ENCODE measurements at regions not wholly inside any gene's neighbourhood (a gene's known extent, or its start where the extent isn't known, plus 50 kb on each side); places are given as distances from the start of the nearest gene placed in this dataset.

DNA sequence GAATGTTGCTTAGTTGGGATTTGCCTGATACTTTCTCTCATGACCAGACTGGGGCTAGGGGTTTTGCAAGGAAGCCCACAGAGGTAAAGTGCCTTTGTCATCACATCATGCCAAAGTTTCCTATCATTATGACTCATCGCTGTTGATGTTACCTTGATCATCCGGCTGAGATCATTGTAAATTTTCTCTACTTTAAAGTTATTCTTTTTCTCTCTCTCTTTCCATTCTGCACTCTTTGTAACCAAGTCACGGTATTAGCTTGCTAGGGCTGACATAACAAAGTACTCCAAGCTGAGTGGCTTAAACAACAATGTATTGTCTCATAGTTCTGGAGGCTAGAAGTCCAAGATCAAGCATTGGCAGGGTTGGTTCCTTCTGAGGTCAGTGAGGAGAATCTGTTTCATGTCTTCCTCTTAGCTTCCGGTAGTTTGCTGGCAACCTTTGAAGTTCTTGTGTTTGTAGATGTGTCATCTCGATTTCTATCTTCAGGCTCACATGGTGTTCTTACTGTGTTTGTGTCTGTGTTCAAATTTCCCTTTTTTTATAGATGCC, 113.0 kb downstream of the DTHD1 start:
- DNase-seq (ENCODE audit: low read depth): no peak

DNA sequence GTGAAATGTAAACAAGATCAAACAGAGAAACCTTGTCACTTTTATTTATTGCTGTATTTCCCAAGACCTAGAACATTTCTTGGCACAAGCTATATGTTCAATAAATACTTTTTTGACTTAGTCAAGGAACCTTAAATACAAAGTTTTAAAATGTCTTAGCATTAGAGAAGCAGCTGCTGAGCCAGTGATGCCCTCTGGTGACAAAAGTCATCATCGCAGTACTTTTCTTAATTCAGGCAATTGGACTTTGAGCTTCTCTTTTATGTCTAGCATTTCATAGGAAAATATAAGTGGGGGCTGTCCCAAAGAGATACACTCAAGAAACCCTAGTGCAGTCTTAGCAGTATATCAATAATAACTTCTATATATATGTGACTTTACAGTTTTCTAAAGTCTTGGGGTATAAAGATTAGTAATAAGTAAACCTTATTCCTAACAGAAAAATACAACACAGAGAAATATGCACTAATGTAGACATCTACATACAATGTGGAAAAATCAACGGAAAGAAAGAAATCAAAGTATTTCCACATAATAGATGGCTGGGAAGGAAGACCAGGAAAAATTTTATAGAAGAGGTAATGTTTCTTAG, 118.4 kb downstream of the DTHD1 start:
- DNase-seq (ENCODE audit: low read depth): no peak

DNA sequence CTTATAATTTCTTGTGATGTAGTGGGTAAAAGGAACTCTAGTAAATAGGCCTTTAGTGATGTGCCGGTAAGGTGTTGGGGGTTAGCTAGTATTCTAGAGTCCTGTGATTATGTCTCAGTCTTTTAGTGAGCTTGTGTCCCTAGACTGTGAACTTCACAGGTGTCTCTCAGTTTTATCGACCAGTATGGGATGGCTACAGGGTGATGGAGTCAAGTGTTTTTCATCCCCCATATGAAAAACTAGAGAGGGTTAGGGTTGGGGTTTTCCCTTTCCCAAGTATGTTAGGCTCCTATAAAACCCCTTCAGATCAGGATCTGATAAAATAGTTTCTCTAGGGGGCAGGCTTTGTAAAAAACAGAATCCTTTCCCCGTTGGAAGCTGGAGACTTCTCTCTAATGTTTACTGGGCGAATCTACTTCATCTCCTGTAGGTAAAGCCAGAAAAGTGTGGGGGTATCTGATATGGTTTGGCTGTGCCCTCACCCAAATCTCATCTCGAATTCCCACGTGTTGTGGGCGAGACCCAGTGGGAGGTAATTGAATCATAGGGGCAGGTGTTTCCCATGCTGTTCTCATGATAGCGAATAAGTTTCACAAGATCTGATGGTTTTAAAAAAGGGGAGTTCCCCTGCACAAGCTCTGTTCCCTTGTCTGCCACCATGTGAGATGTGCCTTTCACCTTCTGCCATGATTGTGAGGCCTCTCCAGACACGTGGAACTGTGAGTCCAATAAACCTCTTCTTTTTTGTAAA, 120.8 kb downstream of the DTHD1 start:
- DNase-seq (ENCODE audit: low read depth): no peak

DNA sequence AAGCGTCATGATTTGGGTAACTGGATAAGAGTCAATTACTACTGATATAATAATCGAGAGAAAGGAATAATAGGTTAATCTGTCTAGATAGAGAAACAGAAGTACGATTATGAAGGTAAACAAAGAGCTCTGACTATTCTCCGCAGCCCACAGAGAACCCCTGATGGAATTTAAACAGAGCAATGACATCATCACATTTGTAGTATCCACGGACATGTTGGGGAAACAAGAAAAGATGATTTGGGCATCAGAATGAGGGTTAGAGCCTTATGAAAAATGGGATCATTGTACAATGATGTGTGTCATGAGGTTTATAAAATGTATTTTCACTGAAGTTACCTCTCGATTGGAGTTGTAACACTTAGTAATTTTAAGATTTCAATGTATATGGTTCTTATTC, 129.9 kb downstream of the DTHD1 start:
- DNase-seq (ENCODE audit: low read depth): no peak

DNA sequence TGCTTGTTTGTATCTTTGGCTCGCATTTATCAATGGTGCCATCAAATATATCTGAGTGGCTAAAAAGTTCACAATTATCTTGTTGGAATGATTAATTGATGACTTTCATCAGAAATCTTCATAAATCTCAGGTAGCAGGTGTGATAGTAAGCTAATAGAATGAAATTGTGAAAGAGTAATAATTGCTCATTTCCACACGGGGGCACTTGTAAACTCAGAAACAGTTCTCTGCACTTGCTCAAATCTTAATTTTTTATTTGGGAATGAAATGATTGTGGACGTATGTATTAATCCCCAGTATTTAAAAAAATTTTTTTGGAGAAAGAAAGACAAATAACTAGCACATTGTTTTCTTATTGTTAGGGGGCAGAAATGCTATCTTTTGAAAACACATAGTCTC, 132.8 kb downstream of the DTHD1 start:
- DNase-seq (ENCODE audit: low read depth): no peak

DNA sequence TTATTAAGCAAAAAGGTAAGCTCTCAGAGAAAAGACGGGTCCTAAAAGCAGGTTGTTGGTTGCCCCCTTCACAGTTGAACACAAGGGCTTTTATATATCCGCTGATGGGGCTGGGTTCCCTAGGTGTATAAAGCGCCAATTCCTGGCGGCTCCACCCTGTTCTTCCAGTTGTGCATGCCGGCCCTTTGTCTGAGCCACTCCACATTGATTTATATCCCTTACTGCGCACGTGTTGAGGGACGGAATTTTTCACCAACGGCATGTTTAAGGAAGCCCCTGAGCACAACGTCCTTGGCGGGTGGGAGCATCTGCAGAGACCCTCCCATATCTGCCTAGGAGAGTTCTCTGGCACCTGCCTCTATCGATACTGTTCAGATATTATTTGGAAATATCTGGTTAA, 135.7 kb downstream of the DTHD1 start:
- no peak for DNase-seq (ENCODE audit: low read depth)

DNA sequence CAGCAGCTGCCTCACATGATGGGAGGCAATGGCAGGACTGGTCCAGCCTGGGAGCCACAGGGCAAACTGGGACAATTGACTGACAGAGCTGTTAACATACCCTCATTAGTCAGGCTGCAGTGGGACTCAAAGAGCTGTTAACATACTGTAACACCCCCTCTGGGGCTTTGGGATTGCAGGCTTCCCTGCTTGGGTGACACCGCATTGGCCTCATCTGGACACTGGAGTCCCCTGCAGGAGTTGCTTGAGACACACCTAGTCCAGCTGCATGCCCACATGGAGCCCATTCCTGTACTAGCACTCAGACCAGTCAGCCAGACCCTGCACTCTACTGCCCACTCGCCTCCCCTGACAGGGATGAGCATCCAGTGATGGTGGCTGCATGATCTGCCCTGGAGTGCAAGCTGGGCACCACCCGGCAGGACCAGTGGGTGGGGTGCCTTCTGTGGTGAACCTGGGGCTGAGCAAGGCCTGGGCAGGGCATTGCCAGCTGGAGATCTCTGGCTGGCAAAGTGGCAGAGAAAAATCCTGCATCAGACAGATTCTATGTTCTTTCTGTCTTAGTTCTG, 138.8 kb downstream of the DTHD1 start:
- no peak for DNase-seq (ENCODE audit: low read depth)

DNA sequence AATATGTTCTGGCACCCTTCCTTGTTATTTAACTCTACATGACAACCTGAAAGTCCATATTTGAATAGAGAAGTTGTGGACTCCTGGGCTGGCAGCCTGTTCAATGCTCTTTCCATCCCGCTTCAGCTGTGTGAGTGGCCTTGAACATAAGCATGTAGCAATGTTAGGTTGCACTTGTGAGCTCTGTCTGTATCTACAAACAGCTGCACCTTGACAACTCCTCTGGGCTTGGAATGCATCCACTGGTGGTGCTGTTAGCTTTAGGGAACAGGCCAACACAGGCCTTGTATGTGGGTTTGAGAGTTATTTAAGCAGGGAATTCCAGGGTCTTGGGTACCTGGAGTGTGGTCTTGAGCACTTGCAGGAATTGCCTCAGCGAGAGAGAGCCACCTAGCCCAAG, 141.2 kb downstream of the DTHD1 start:
- no peak for DNase-seq (ENCODE audit: low read depth)

DNA sequence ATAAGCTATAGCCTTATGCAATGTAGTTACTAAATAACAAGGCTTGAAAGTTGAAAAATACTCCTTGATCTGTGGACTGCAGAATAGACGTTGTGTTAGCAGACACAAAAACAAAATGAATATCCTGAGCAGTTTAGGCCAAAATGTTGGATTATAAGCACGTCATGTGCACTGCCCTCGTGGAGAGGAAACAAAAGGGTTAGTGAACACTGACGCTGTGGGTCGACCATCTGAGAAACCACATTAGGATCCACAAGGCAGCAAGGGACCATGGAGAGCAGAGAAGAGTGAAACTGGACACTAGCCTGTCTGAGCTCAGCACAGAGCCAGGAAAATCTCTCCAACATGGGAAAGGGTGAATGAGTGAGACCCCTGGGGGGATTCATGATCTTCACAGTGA, 145.3 kb downstream of the DTHD1 start:
- no peak for DNase-seq (ENCODE audit: low read depth)

DNA sequence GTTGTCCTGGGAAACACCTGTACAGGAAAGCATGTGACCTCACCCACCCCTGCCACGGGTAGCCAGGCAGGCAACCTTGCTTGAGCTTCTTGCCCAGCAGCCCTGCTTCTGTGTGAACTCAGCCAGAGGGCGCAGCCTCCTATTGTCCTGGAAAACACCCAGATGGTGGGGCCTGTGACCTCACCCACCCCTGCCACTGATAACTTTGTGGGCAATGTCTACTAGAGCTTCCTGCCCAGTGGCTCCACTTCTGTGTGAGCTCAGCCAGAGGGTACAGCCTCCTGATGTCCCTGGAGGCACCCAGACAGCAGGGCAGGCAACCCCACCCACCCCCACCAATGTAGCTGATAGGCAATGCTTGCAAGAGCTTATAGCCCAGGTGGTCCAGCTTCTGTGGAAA, 146.3 kb downstream of the DTHD1 start:
- no peak for DNase-seq (ENCODE audit: low read depth)

DNA sequence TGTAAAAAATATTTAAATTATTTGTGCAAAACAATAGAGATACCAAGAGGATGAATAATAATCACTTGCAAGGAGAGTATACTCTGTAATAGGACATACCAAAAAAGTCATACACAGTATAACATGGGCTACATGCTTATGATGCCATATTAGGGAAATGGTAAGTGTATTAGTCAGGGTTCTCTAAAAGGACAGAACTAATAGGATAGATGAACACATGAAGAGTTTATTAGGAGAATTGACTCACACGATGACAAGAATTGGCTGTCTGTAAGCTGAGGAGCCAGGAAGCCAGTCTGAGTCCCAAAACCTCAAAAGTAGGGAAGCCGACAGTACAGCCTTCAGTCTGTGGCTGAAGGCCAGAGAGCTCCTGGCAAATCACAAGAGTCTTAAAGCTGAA, 151.2 kb downstream of the DTHD1 start:
- no peak for DNase-seq (ENCODE audit: low read depth)

DNA sequence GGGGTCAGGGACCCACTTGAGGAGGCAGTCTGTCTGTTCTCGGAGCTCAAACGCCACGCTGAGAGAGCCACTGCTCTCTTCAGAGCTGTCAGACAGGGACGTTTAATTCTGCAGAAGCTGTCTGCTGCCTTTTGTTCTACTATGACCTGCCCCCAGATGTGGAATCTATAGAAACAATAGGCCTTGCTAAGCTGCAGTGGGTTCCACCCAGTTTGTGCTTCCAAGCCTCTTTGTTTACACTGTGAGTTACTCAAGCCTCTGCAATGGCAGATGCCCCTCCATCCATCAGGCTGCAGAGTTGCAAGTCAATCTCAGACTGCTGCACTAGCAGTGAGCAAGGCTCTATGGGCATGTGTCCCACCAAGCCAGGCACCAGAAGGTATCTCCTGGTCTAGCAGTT, 158.1 kb downstream of the DTHD1 start:
- DNase-seq (ENCODE audit: low read depth): no peak

DNA sequence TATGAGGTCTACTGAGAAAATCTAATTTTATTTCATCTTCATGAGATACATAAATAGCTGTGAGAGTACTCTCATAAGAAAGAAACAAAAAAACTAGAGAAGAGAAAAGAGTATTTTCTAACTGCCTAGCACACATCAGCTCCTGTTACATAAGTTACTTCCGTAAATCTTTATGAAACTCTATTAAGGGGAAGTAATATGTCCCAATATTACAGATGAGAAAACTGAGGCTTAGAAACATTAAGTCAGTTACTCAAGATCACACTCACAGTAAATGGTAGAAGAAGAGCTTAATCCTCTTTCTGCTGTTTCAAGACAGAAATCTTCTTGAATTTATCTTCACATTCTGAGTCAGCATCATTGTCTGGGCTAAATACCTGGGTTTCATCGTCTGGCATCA, 164.1 kb downstream of the DTHD1 start:
- no peak for DNase-seq (ENCODE audit: low read depth)

DNA sequence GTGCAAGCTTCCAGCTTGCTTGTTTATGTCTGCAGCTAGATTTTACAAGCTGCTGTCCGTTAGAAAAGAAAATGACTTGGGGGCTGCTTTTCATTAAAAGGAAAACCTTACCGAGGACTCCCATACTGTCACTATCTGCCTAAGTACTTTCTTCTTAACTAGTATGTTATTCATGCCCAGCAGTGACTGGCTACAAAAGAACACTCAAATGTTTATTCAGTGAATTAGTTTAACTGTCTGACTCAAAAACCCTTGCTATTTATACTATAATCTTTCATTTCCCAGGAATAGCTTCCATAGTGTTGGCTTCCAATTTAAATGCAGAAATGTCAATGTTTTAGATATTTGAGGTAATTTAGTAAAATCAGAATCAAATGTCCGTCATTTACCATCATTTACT, 164.9 kb downstream of the DTHD1 start:
- no peak for DNase-seq (ENCODE audit: low read depth)

DNA sequence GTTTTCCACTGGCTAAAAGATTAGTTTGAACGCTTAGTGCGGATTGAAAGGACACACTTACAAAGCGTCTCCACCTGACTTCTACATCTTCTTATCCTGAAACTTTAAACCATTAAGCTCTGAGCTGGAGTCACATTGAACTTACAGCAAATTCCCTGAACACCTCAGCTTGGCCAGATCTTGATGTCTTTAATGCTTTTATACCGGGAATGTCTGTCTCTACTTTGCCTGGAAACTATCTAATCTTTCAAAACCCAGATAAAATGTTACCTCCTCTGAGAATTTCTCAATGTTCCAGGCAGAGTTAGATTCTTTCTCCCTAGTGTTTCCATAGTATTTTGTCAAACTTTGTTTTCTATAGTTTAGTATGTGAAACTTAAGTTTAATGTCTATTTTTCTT, 179.9 kb downstream of the DTHD1 start:
- DNase-seq (ENCODE audit: low read depth): no peak

DNA sequence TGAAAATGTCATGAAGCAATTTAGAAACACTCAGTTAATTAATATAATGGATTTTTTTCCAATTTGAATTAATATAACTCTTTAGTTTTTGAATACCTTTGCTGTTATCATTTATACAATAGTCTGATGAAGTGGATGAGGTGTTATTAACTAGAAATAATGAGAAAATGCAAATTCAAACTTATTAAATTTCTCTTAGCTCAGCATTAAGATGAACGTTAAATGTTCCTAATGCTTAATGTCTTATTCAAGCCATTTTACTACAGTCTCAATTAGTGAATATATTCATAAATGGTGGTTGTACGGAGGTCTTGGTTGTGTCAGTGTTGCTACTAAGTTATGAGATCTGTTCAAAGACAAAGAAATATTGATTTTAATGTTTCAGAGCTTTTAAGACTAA, 186.3 kb downstream of the DTHD1 start:
- no peak for DNase-seq (ENCODE audit: low read depth)

DNA sequence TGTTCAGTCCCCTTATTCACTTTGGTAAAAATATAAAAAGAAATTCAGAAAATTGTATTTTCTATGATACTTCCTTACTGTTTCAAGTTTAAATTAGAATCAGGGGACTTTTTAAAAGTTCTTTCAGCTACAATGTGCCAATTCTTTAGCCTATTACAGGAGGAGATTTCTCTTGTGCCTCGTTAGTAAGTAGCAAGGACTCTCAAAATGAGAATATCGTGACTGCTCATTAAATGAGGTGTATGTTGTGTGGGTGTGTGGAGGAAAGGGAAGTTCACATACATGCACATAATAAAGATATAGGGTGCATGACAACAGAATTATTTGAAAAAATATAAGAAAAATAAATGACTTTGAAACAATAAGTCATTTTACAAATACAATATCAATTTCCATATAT, 190.5 kb downstream of the DTHD1 start:
- no peak for DNase-seq (ENCODE audit: low read depth)

DNA sequence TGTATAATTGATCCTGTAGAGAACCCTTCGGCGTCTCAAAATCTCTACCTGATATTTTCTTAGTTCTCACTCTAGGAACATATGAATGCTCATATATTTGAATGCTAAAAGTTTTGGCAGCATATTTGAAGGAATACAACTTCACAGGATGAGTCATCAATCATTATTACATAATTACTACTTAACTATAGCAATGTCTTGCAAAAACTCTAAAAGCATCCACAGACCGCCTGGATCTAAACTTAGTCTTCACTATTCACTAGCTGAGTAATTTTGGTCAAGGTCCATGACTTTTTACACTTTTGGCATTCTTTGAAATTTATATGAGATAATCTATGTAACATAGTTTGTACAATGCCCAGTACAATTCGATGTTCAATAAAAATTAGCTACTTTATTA, 194.7 kb downstream of the DTHD1 start:
- no peak for DNase-seq (ENCODE audit: low read depth)

DNA sequence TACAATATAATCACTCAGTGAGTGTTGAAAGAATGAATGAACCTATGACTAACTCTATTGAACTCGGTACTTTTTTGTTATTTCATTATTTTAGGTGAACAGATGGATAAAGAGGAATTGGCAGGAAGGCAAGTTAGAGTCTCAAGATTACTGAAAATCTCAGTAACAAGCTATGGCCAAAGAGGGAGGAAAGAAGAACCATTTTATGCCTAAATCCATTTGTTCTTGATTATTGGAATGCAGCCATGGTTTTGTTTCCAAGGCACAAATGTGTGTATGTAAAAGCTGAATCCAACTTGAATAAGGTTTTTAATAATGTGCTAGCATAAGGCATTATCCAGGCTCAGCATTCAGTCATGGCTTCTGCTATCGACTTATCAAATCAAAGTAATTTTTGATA, 196.4 kb downstream of the DTHD1 start:
- no peak for DNase-seq (ENCODE audit: low read depth)

DNA sequence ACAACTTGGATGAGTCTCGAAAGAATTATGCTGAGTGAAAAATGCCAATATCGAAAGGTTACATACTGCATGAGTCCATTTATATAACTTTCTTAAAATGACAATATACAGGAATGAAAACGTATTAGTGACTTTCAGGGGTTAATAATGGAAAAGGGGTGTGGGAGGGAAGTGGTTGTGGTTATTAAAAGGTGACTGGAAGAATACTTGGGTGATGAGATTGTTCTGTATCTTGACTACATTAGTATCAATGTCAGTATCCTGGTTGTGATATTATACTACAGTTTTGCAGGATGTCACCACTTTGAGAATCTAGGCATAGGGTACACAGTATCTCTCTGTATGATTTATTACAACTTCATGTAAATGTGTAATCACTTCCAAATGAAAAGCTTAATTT, 204.5 kb downstream of the DTHD1 start:
- no peak for DNase-seq (ENCODE audit: low read depth)

DNA sequence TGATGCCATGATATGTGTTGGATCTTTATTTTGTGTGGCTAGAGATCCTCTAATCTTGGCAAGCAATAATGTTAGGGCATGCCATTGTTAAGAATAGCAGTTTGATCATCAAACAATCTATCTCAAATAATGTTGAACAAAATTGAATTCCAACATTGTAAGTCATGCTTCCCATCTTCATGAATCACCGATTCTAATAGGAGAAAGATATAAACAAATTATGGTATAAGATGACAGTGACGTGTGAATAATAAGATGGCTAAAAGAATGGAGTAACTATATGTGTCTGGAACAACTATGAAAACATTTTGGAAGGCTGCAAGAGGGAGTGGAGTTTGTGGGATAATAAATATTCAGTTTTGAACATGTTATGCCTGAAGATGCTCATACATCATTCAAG, 208.4 kb downstream of the DTHD1 start:
- no peak for DNase-seq (ENCODE audit: low read depth)

DNA sequence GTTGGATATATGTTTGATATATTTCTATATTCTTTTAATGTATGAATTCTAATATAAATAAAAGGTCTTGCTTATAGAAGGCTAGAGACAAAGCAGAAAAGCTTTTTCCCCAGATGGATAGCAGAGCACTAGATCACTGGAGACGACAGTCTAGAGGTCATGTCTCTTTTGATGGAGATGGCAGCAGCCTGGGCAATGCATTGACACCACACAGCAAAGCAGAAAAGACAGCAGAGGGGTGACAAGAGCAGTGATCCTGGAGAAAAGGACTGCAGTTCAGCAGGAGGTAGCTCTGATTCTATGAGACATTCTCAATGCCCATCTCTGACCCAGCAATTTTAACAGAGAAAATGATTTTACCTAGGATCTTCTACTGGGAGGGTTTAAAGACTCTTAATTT, 210.6 kb downstream of the DTHD1 start:
- no peak for DNase-seq (ENCODE audit: low read depth)

DNA sequence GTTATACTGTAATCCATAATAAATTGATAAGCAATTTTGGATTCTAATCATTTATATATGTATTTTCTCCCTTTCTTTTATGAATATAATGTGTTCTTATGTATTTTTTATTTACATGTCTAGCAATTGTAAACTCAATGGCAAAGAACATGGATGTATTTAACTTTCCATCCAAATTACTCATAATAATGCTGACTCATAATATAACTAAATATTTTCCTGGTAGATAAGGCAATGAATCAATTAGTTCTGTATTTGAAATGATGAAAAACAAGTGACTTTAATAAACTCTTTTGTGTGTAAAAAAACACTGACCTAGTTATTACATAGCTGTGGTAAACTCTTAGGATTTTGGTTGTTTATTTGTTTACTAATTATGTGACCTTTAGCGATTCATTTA, 211.2 kb downstream of the DTHD1 start:
- DNase-seq (ENCODE audit: low read depth): no peak
